BJ (cell line): ENCODE measurements at regions not wholly inside any gene's neighbourhood (a gene's known extent, or its start where the extent isn't known, plus 50 kb on each side); places are given as distances from the start of the nearest gene placed in this dataset.

ENCODE experiments used
- CTCF ChIA-PET: fragments of 350-600 bp; formaldehyde crosslinking; extraction: SDS; loops from one replicate; lab custom pipeline; 2021; ENCODE audit warnings: antibody characterized with exemption, inconsistent platforms; lab: Yijun Ruan, JAX
- POLR2A ChIA-PET: fragments of 300-600 bp; sonication (Branson Sonifier 250); formaldehyde crosslinking; extraction: SDS; loops from one replicate; lab custom pipeline; 2021; ENCODE audit warnings: antibody characterized with exemption; lab: Charles Lee
- DNase-seq: peaks from one replicate; pipeline ENCODE4 v3.0.0-alpha.2; 2011; ENCODE audit warnings: low read depth
- H3K27me3 ChIP-seq: 2 replicates; pipeline ENCODE4 v1.6.0; 2011; ENCODE audit warnings: low read length; ENCODE audit not compliant: control insufficient read depth, insufficient read depth
- H3K36me3 ChIP-seq: 2 replicates; pipeline ENCODE4 v1.5.1; 2011; ENCODE audit warnings: low read length; ENCODE audit not compliant: control insufficient read depth, insufficient read depth
- H3K4me3 ChIP-seq: 2 replicates; pipeline ENCODE4 v1.5.1; 2011; ENCODE audit warnings: low read depth, mild to moderate bottlenecking, control low read depth, low read length
- CTCF ChIP-seq: IDR thresholded peaks from 2 replicates; pipeline ENCODE4 v1.5.1; 2011; ENCODE audit warnings: low read depth, mild to moderate bottlenecking, control low read depth, inconsistent platforms, low read length, moderate library complexity; ENCODE audit not compliant: insufficient read depth

GRCh38 chr3:177946048-177946447 is 590.2 kb upstream of the KCNMB2 start:
- ChIA-PET CTCF (no interaction called here), POLR2A (no interaction called here)
- Histone ChIP-seq H3K36me3 (no peaks in the 10 kb centered on the region), H3K4me3 (no peak overlapping the region), H3K27me3 (no peaks in the 10 kb centered on the region)
- no peak for DNase-seq
- no peak for TF ChIP-seq CTCF

GRCh38 chr3:177946497-177946896 is 589.7 kb upstream of the KCNMB2 start:
- TF ChIP-seq CTCF: no peak
- DNase-seq: no peak
- ChIA-PET POLR2A (no interaction called here), CTCF (interaction anchor here (0.6 kb wide), 1 partner anchor 470 kb away, joined by 3 read pairs; no protein-coding TSS in a partner anchor)
- Histone ChIP-seq H3K4me3 (no peak overlapping the region), H3K27me3 (no peaks in the 10 kb centered on the region), H3K36me3 (no peaks in the 10 kb centered on the region)

DNA sequence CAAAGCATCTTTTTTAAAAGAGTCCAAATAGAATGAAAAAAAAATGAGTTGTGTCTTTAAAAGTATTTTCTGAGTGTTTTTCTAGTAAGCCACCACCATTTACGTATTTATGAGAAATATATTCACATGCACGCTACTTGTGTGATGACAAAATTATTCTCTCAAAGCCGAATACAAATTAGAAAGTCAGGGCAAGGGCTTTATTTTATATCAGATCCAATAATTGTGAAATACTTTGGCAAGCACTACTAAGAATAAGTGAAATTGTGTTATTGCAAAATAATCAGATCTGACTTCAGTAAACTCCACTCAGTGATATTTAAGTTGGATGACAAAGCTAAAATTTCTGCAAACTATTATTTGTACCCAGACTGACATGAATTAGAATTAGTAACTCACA is 589.3 kb upstream of the KCNMB2 start:
- Histone ChIP-seq H3K36me3 (no peaks in the 10 kb centered on the region), H3K27me3 (no peaks in the 10 kb centered on the region), H3K4me3 (no peak overlapping the region)
- CTCF ChIA-PET: interaction anchor here (0.6 kb wide), 1 partner anchor 471 kb away, joined by 3 read pairs; no protein-coding TSS in a partner anchor
- no peak for TF ChIP-seq CTCF
- POLR2A ChIA-PET: no interaction called here
- no peak for DNase-seq

GRCh38 chr3:177947901-177948300 is 588.3 kb upstream of the KCNMB2 start:
- ChIA-PET POLR2A (no interaction called here), CTCF (interaction anchor here (1.2 kb wide), 1 partner anchor 8 kb away, joined by 4 read pairs; no protein-coding TSS in a partner anchor)
- no peak for TF ChIP-seq CTCF
- DNase-seq: no peak
- H3K36me3 ChIP-seq: no peaks in the 10 kb centered on the region
- no peaks in the 10 kb centered on the region for H3K27me3 ChIP-seq
- H3K4me3 ChIP-seq: no peak overlapping the region

GRCh38 chr3:177948716-177949425 is 587.4 kb upstream of the KCNMB2 start:
- TF ChIP-seq CTCF: no peak
- ChIA-PET CTCF (interaction anchor here (0.6 to 1.2 kb wide), 3 partner anchors 9 to 603 kb away, joined by 3 to 4 read pairs (median 3); no protein-coding TSS in a partner anchor), POLR2A (no interaction called here)
- no peak for DNase-seq
- Histone ChIP-seq H3K4me3 (no peak overlapping the region), H3K27me3 (no peaks in the 10 kb centered on the region), H3K36me3 (no peaks in the 10 kb centered on the region)
